MV-4-11 (cell line): ENCODE measurements at regions not wholly inside any gene's neighbourhood (a gene's known extent, or its start where the extent isn't known, plus 50 kb on each side); places are given as distances from the start of the nearest gene placed in this dataset.

ENCODE experiments used
- DNase-seq: peaks from one replicate; lab custom pipeline; 2025; lab: John Stamatoyannopoulos, UW

DNA sequence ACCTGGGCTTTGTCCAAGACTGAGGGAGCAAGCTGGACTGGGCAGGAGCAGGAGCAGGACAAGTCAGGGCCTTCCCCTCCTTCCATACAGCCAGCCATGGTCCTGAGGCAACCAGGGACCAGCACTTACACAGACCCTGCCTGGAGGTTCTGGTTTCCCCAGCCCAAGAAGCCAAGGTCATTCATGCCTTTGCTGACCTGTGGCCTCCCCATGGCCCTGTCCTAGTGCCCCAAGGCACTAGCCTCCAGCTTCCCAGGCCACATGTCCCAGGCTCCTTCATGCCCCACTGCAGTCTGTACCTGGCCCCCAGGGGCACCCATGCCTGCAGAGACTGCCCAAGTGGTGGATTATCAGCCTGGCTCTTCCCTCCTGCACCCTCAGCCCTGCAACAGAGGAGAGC is 243.9 kb downstream of the TOMM20 start:
- DNase-seq: no peak

DNA sequence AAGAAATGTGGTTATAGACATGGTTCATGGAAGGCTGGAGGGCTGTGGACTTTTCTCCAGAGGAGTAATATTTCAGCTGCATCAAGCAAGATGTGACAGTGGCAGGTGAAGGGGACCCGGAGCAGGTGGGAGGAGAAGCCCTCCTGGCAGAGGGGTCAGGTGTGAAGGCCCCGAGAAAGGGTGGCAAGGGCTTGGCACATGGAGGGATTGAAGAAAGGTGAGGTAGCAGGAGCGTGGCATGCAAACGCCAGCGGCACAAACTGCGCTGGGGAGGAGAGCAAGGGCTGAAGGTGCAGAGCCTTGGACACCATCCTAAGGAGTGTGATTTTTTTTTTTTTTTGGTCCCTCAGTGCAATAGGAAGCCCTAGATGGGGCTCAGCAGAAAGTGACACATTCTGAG is 244.6 kb downstream of the TOMM20 start:
- DNase-seq: no peak

DNA sequence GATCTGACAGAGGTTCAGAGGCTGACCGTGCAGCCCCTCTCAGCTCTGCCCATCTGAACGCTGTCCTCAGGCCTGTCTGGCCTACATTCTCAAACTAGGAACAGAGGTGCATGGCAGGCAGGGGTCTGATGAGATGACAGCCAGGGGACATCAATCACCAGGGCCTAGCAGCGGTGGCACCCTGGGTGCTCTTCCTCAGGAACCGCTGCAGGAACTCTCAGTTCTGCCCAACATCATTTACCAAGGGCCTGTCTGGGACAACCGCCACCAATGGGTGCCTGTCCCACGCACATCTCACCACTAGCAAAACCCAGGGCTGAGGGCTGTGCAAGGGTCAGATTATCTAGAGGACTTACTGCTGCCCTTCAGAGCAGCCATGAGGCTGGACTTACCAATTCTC is 245.7 kb downstream of the TOMM20 start:
- peak; percentile 13 for DNase-seq

DNA sequence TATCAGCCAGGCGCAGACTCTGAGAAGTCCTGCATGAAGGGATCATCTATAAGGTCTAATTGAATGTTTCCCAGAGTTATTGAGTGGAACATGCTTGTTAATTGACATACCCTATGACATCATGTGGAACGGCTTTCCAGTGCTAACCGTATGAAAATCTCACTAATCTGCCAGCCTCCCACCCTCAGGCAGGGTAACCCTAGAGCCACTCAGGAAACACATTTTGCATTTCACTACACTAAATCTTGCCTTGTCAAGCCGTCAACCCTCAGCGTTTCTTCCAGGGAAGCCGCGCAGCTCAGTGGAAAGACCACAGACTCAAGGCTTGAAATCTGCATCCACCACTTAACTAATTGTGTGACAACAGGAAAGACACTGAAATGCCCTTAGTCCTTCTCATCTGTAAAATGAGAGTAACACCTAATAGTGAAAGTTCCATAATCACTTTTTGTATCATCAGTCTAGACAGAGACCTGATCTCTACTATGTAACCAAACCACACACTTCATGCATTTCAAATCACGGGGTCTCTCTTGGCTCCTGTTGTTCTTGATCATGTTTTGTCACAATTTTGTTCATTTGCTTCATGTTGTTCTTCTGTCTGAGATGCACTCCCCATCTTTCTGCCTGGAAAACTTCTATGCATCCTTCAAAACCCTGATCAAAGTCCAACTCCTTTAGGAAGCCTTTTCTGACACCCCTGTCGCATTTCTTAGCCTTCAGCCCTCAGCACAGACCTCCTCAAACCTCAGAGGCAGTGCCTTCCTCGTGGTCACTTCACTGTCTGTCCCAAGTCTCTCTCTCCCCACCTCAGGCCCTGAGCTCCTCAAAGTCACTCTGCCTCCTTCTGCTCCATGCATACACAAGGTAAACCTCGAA is 246.5 kb downstream of the TOMM20 start:
- DNase-seq: peak; percentile 23

DNA sequence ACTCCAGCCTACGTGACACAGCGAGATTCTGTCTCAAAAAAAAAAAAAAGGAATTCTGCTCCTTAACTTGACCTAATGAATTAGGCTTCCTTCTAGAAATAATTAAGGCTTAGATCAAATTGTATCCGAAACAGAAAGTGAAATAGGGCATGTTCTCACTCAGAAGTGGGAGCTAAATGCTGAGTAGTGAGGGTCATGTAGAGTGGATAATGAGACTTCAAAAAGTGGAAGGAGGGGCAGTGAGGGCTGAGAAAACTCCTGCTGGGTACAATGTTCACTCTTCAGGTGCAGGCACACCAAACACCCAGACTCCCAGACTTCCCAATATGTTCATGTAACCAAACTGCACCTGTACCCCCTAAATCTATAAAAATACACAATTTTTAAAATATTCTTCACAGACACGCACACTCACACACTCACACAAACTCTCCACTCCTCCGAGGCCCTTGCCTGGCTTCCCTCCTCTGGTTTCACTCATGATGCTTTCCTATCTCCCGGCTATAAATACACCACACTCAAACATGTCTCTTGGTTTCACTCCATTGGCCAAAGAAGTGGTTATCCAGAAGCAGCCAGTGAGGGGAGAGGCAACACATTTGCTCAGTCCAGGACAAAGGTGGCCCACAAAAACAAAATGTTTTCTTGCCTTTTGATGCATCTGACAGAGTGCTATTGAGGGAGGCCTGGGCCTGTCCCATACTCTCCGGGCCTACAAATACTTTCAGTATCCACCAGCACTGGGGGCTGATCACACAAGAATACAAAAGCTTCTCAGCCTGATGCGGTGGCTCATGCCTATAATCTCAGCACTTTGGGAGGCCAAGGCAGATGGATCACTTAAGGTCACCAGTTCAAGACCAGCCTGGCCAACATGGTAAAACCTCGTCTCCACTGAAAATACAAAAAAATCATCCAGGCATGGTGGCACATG is 249.2 kb downstream of the TOMM20 start:
- peak; percentile 57 for DNase-seq

DNA sequence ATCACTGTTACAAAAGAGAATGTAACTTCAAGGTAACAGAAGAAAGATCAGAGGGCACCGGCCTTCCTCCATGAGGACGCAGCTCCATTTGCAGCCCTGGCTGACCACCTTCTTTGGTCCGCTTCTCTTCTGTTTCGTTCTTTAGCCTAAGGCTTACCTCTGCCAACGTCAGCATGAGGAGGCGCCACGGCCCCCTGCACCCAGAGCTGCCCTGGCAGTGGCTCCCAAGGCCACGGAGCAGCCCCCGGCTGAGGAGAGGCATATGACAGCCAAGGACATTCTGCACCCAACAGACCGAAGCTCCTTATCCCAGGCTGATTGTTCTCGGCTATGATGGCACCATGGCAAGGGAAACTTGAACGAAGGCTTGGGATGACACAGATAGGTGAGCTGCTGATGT is 250.3 kb downstream of the TOMM20 start:
- no peak for DNase-seq

DNA sequence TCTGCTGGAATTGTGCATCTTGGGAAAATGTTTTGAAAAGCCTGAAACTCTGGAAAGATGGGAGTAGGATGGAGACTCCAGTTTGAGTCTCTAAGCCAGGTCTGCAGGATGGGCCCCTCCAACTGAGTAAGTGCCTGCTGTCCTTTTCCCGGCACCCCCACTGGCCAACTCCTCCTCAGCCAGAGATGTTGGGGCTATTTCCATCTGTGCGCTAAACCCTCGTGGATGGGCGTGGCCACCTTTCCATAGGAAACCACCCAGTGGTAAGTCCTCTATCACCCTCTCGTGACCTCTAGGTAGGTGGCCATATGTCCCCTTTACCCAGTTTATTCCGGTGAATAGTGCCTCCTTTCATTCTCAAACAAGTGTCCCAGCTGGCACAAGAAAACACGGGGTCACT is 250.9 kb downstream of the TOMM20 start:
- no peak for DNase-seq

DNA sequence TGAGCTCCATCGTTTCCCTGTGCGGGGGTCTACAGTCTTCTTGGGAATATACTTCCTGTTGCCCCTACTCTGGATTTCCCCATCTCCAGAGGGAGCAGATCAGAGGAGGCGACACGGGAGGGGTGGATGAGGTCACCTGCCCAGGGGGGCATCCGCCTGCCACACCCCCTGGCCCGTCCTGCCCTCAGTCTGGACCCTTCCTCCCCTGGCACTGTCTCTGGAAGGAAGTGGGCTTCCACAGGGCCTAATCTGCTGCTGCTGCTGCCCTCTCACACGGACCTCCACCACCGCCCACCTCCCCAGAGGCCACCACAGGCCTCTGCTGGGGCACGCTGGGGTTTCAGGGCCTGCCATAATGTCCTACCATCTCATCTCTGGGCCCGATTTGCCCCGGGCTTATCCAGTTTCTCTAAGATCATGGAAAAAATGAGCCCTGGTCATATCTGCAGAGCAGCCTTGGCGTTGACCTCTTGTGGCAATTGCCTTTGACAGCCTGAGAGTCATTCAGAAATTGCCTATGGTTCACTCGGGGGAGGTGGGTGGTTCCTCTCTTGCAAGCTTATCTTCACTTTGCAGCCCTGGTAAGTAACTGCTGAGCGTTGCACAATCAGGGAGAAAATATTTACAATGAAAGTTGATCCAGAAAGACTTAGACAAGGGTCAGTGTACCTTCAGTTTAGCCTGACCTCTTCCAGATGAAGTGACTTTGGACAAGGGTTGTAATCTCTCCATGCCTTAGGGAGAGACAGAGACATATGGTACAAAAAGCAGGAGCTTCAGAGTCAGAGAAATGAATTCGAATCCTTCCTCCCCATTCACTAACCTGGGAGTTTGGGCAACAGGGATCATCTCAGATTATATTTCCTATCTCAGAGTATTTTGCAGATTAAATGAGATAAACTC is 252.4 kb downstream of the TOMM20 start:
- peak; percentile 92 for DNase-seq

DNA sequence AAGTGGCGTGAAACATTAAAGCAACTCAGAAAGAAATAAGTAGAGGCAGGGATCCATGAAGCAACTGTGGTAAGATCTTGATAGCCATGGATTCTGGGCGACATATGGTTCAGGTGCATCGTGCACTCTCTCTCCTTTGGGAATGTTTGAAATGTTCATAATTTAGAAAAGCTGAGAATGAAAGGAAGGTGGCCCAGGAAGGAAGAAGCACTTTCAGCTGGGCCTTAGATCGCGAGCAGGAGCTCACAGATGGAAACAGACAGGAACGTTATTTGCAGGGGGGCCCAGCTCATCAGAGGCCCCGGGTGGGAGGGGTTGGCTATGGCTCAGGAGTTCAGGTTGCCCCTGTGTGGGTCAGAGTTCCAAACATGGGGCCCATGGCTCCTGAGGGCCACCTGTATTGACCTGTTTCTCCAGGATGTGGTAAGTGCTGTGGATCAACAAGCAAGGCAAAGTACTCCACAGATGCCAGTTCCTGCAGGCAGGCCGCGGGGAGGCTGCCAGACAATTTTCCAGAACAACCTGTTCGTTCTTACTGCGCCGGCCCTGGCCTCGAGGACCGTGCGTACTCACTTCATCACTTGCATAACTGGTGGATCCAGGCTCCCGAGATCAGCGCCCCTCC is 253.2 kb downstream of the TOMM20 start:
- no peak for DNase-seq

DNA sequence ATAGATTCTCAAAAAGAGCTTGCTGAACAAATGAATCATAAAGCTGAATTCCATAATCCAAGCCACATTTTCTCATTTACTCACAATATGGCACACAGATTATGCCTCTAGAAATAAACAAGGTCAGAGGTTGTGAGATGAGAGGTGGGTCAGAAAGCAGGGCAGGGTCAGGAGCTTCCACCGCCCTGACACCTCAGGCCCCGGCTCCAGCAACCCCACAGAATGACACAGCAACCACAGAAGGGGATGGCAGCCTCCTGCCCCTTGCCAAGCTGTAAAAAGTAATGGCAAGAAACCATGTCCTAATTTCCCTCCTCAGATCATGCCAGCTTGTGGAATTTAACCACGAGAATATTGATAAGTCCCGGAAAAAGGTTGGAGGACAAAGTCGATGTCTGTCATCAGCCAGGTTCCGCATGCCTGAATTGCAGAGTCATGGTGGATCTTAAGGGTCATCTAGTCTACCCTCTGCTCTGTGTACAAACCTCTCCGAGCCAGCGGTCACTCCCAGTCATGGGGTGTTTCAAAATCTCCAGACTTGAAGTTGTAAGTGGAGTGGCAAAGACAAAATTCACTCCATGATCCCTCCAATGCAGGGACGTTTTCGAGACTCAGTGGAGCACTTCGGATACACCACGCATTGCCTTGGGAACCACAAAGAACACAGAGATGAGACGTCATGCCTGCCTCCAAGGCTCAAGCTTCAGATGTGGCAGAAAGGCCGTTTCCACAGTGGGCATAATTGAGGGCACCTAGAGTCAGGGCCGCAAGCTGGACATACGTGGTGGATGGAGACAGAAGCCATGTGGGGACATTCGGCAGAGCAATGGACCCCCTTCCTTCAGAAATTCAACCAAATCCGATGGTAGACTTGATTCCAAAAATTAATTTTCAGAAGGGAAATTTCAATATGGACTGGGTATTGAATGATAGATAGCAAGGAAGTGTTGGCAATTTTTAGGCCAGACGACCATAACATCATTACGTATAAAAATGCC is 254.0 kb downstream of the TOMM20 start:
- DNase-seq: no peak

DNA sequence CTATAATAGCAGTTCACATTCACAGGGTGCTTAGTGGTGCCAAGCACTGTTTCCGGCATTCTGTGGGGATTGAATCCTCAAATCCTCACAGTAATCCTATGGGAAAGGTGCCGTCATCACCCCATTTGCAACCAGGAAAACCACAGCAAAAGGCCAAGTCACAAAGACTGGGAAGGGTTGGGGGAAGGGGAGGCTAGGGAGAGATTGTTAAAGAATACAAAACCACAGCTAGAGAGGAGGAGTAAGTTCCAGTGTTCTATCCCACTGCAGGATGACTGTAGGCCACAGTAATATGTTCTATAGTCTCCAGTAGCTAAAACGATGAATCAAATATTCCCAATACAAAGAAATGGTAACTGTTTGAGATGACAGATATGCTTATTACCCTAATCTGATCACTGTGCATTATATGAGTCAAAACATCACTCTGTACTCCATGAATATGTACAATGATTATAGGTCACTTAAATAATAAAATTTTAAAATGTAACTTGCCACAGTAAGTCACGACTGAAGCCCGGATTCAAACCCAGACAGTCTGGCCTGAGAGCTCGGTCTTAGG is 256.8 kb downstream of the TOMM20 start:
- DNase-seq: no peak

DNA sequence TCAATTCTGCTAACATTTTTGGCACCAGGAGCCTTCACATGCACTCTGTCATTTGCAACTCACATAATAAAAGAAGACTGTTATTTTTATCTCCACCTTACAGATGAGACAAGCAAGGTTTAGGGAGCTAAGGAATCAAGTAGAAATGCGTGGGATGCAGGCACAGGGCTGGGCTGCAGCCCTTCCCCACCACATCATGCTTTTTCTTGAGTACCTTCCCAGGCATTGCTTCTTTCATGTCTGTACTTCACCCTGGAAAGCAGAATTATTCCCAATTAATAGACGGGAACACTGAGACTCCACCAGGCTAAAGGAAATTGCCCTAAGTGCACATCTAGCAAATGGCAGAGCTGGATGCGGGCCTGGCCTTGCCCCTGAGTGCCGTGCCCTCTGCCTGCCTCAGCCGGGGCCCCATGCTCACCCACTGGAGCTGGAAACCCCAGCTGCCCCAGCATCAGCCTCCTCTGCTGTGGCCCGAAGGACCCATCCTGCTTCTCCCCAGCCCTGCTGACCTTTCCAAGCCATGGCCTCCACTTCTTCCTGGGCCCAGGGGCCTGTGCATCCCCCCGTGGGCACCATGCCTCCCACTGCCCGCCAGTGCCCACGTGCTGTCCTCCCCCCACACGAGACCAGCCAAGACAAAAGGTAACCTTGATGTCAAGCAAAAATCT is 257.5 kb downstream of the TOMM20 start:
- no peak for DNase-seq

DNA sequence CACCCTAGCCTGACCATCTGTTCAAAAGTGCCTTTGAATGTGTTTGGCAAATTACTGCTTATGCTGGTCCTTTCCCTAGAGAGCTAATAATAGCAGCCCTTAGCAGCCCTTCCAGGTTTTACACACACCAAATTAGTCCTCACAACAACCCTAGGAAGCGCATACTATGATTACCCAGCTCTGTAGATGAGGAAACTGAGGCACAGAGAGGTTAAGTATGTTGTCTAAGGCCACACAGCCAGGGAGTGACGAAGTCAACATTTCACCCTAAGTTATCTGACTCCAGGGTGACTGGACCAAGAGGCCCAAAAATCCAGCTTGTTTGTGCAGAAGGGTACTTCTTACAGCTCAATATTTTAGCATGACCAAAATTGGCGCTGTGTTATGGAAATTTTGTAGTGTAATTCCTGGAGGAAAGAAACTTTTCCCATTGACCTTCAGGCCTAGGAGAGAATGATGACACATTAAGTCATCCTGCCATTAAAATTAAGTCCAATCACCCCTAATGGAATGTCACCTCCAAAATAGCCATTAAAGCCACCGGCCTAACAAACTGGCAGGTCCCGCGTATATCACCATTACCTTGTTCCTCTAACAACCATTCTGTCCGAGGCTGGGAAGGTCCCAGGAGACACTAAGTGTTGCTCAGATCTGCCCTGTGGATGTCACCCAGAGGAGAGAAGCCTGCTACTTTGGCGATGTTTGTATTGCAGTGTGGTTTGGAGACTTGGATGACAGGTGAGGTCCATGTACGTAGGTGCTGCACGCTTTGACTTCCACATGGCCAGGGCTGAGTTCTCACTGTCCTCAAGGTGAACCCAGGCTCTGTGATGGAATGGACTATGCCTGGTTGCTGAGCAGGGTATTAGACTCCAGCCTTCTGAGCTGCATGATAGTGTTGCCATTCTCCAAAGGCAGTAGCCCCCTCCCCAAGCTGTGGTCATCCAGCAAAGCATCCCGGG is 258.3 kb downstream of the TOMM20 start:
- DNase-seq: no peak

DNA sequence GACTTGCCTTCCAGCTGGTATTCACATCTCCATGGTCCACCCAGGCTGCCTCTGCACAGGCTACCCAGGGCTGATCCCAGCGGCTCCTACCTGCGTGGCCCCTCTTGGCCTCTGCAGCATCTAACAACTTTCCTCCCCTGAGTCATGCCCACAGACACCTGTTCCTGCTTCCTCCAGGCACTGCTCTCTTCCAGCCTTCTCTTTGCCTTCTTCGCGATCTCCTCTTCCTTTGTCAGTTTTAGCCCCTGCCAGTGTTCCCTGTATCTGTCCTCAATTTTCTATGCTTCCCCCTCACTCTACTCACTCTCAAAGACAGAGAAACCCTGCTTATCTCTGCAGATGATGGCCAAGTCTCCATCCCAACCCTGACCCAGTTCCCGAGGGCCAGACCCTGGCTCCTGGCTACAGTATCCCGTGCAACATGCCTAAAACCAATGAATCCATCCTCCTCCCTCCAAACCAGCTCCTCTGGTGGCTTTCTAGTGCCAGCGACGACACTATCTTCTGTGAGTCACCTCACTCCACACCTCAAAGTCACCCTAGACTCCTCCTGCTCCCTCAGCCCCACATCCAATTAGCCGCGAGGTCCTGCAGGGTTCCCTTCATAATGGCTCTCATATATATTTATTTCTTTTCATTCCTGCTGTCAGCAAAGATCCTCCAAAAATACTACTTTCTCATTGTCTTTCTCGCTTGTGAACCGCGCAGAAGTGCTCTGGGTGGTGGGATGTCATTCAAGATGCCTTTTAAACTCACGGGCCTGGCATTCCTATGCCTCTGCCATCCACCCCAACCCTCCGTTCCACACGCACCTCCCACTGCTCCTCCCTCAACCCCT is 259.2 kb downstream of the TOMM20 start:
- DNase-seq: no peak

DNA sequence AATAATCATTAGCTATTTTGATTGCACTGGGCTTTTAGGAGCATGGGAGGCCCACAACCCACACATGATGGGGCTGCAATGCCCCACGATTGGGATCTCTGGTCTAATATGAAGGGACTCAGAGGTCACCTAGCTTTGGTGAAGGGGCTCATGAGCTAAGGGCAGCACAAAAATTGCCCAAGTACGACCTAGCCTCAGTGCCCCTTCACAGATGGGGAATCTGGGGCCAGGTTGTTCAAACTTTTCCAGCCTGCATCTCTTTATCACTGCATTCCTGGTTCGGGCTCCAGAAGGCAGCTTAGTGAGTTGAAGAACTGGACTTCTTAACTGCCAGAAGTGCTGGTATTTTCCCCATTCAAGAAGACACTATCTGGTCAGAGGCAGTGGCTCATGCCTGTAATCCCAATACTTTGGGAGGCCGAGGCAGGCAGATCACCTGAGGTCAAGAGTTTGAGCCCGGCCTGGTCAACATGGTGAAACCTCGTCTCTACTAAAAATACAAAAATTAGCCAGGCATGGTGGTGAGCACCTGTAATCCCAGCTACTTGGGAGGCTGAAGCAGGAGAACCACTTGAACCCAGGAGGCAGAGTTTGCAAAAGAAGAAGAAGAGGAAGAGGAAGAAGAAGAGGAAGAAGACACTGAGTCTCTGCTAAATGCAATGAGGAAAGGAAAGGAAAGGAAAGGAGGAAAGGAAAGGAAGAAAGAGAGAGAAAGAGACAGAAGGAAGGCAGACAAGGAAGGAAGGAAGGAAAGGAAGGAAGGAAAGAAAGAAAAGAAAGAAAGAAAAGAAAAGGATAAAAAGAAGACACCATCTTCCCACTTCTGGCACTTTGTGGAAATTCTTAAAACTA is 258.5 kb upstream of the IRF2BP2 start:
- no peak for DNase-seq
